K562 (cell line): ENCODE measurements at regions not wholly inside any gene's neighbourhood (a gene's known extent, or its start where the extent isn't known, plus 50 kb on each side); places are given as distances from the start of the nearest gene placed in this dataset.

ENCODE experiments used
- CHCHD3 ChIP-seq: fragments of 250-450 bp; sonication (Bioruptor Pico); IDR thresholded peaks from 2 replicates; pipeline ENCODE4 v2.1.2; 2022; ENCODE audit warnings: mild to moderate bottlenecking
- DDX20 ChIP-seq: fragments of 450-650 bp; IDR thresholded peaks from 2 replicates; pipeline ENCODE4 v1.6.1; 2016; ENCODE audit warnings: missing genetic modification characterization, low read depth, mild to moderate bottlenecking, missing compliant biosample characterization, moderate library complexity
- GMEB1 ChIP-seq: fragments of 250-450 bp; sonication (Bioruptor Pico); IDR thresholded peaks from 2 replicates; pipeline ENCODE4 v1.4.0; 2020; ENCODE audit warnings: mild to moderate bottlenecking
- MCM5 ChIP-seq: fragments of 450-650 bp; IDR thresholded peaks from 2 replicates; pipeline ENCODE4 v1.6.1; 2016; ENCODE audit warnings: low read depth
- MCM7 ChIP-seq, 2 experiments: fragments of 450-650 bp; IDR thresholded peaks; 2 replicates each; pipeline ENCODE4 v1.6.1; 2016 to 2018
- NR4A1 ChIP-seq, 2 experiments: fragments of 250-450 bp in 1 of 2; fragments of 450-650 bp in 1 of 2; sonication (Bioruptor Pico) in 1 of 2; IDR thresholded peaks; 2 replicates each; pipeline versions ENCODE4 v1.4.0 to v1.6.1; 2016 to 2020; ENCODE audit warnings: mild to moderate bottlenecking in 2 of 2, missing compliant biosample characterization in 1 of 2, missing genetic modification characterization in 1 of 2, moderate library complexity in 1 of 2
- RUNX1 ChIP-seq: sonication (generic); IDR thresholded peaks from 2 replicates; pipeline ENCODE4 v1.6.1; 2016; ENCODE audit warnings: antibody characterized with exemption, low read depth
- SRSF9 ChIP-seq: fragments of 200-400 bp; formaldehyde crosslinking; IDR thresholded peaks from 2 replicates; pipeline ENCODE4 v1.6.1; 2017; ENCODE audit warnings: low read depth, low read length, borderline replicate concordance
- THRA ChIP-seq: fragments of 450-650 bp; IDR thresholded peaks from 2 replicates; pipeline ENCODE4 v1.6.1; 2017; ENCODE audit warnings: mild to moderate bottlenecking, moderate library complexity
- ZNF280B ChIP-seq: fragments of 250-450 bp; sonication (Bioruptor Pico); IDR thresholded peaks from 2 replicates; pipeline ENCODE4 v1.5.1; 2021; ENCODE audit warnings: mild to moderate bottlenecking
- ZNF41 ChIP-seq: fragments of 250-450 bp; sonication (Bioruptor Pico); conservative IDR thresholded peaks from 2 replicates; pipeline ENCODE4 v1.4.0; 2020; ENCODE audit warnings: mild to moderate bottlenecking
- ZNF449 ChIP-seq: fragments of 250-450 bp; sonication (Bioruptor Pico); IDR thresholded peaks from 2 replicates; pipeline ENCODE4 v1.8.0; 2022; ENCODE audit warnings: moderate library complexity, mild to moderate bottlenecking, inconsistent platforms
- ZNF561 ChIP-seq: fragments of 450-650 bp; formaldehyde crosslinking; conservative IDR thresholded peaks from 2 replicates; pipeline ENCODE4 v1.4.0; 2020; ENCODE audit warnings: mild to moderate bottlenecking, moderate library complexity
- ZNF592 ChIP-seq: fragments of 450-650 bp; IDR thresholded peaks from 2 replicates; pipeline ENCODE4 v1.6.1; 2017; ENCODE audit warnings: antibody characterized with exemption, mild to moderate bottlenecking

GRCh38 chr22:27475548-27475897 lies 326.0 kb downstream of the MN1 start (continued):
- no peak for TF ChIP-seq GMEB1 (CRISPR knock-in tag)
- no peak for TF ChIP-seq THRA
- TF ChIP-seq ZNF561 (CRISPR knock-in tag): no peak
- TF ChIP-seq MCM7 (IDR thresholded peaks at IDR 0.05): no peak
- no peak for TF ChIP-seq SRSF9
- no peak for TF ChIP-seq ZNF449
- TF ChIP-seq ZNF280B (CRISPR knock-in tag): no peak
- no peak for TF ChIP-seq NR4A1 (CRISPR knock-in tag; IDR thresholded peaks at IDR 0.05)
- no peak for TF ChIP-seq NR4A1 (tag; IDR thresholded peaks at IDR 0.05)
- TF ChIP-seq ZNF592: no peak
- no peak for TF ChIP-seq ZNF41 (CRISPR knock-in tag)
- TF ChIP-seq MCM5: no peak
- no peak for TF ChIP-seq RUNX1
- no peak for TF ChIP-seq CHCHD3
- TF ChIP-seq DDX20 (tag): no peak
